RWPE2 (cell line): ENCODE measurements at regions not wholly inside any gene's neighbourhood (a gene's known extent, or its start where the extent isn't known, plus 50 kb on each side); places are given as distances from the start of the nearest gene placed in this dataset.

ENCODE experiments used
- ATAC-seq: fragments of 200-7000 bp; cut with Tn5 transposase; 3 replicates; pipeline ENCODE4 v1.9.1; 2021; ENCODE audit warnings: low read depth
- DNase-seq: peaks from one replicate; pipeline ENCODE4 v3.0.0-alpha.2; 2020; ENCODE audit warnings: low spot score
- H3K27ac ChIP-seq: fragments of 450-650 bp; 2 replicates; pipeline ENCODE4 v1.5.1; 2017; ENCODE audit warnings: mild to moderate bottlenecking; ENCODE audit not compliant: poor library complexity, severe bottlenecking
- H3K27me3 ChIP-seq: fragments of 250-450 bp; sonication (Bioruptor Pico); 2 replicates; pipeline ENCODE4 v1.5.1; 2021; ENCODE audit warnings: mild to moderate bottlenecking, moderate library complexity; ENCODE audit not compliant: insufficient read depth, poor library complexity, severe bottlenecking
- H3K36me3 ChIP-seq: fragments of 250-450 bp; sonication (Bioruptor Pico); 2 replicates; pipeline ENCODE4 v1.5.1; 2020; ENCODE audit warnings: low read depth, mild to moderate bottlenecking, moderate library complexity
- H3K4me1 ChIP-seq: fragments of 250-450 bp; sonication (Bioruptor Pico); 2 replicates; pipeline ENCODE4 v1.5.1; 2021; ENCODE audit warnings: mild to moderate bottlenecking, moderate library complexity; ENCODE audit not compliant: insufficient read depth, poor library complexity, severe bottlenecking
- H3K4me3 ChIP-seq: fragments of 250-450 bp; sonication (Bioruptor Pico); 2 replicates; pipeline ENCODE4 v1.5.1; 2021; ENCODE audit warnings: mild to moderate bottlenecking, moderate library complexity; ENCODE audit not compliant: severe bottlenecking
- H3K9me3 ChIP-seq: fragments of 250-450 bp; sonication (Bioruptor Pico); 2 replicates; pipeline ENCODE4 v1.5.1; 2021; ENCODE audit warnings: mild to moderate bottlenecking, moderate library complexity; ENCODE audit not compliant: severe bottlenecking
- CTCF ChIP-seq: fragments of 450-650 bp; IDR thresholded peaks from one replicate; pipeline ENCODE4 v1.5.1; 2017; ENCODE audit warnings: mild to moderate bottlenecking, moderate library complexity; ENCODE audit not compliant: poor library complexity, severe bottlenecking

GRCh38 chr11:114813189-114813718, 134.9 kb downstream of the NXPE2 start:
- Histone ChIP-seq H3K27me3 (no peaks in the 10 kb centered on the region), H3K36me3 (no peaks in the 10 kb centered on the region), H3K4me1 (no peaks in the 10 kb centered on the region), H3K9me3 (no peaks in the 10 kb centered on the region), H3K4me3 (no peak overlapping the region), H3K27ac (no peak overlapping the region)
- ATAC-seq (no peak), DNase-seq (no peak)
- no peak for TF ChIP-seq CTCF

- H3K27ac ChIP-seq, result no peak overlapping the region
- H3K4me3 ChIP-seq, result no peak overlapping the region
- H3K4me1 ChIP-seq, result no peaks in the 10 kb centered on the region
- ATAC-seq (no peak), DNase-seq (no peak)
- no peak for TF ChIP-seq CTCF
- H3K27me3 ChIP-seq, result no peaks in the 10 kb centered on the region
- H3K36me3 ChIP-seq, result no peaks in the 10 kb centered on the region
- no peaks in the 10 kb centered on the region for H3K9me3 ChIP-seq
These were observed 136.8 kb downstream of the NXPE2 start for GRCh38 chr11:114815176-114815575.

GRCh38 chr11:114815761-114816160, 137.4 kb downstream of the NXPE2 start:
- H3K27ac ChIP-seq, result no peak overlapping the region
- no peak overlapping the region for H3K4me3 ChIP-seq
- H3K27me3 ChIP-seq, result no peaks in the 10 kb centered on the region
- H3K9me3 ChIP-seq, result no peaks in the 10 kb centered on the region
- DNase-seq (no peak), ATAC-seq (no peak)
- H3K4me1 ChIP-seq, result no peaks in the 10 kb centered on the region
- H3K36me3 ChIP-seq, result no peaks in the 10 kb centered on the region
- no peak for TF ChIP-seq CTCF

- DNase-seq (no peak), ATAC-seq (no peak)
- H3K36me3 ChIP-seq, result no peaks in the 10 kb centered on the region
- no peaks in the 10 kb centered on the region for H3K4me1 ChIP-seq
- H3K4me3 ChIP-seq, result no peak overlapping the region
- TF ChIP-seq CTCF, result no peak
- no peaks in the 10 kb centered on the region for H3K9me3 ChIP-seq
- H3K27me3 ChIP-seq, result no peaks in the 10 kb centered on the region
- no peak overlapping the region for H3K27ac ChIP-seq
These were observed 138.5 kb downstream of the NXPE2 start for GRCh38 chr11:114816791-114817190.

GRCh38 chr11:114818382-114818781, 140.1 kb downstream of the NXPE2 start:
- TF ChIP-seq CTCF, result no peak
- no peaks in the 10 kb centered on the region for H3K4me1 ChIP-seq
- H3K4me3 ChIP-seq, result no peak overlapping the region
- DNase-seq, result no peak
- H3K9me3 ChIP-seq, result no peaks in the 10 kb centered on the region
- no peaks in the 10 kb centered on the region for H3K27me3 ChIP-seq
- no peak for ATAC-seq
- H3K27ac ChIP-seq, result no peak overlapping the region
- no peaks in the 10 kb centered on the region for H3K36me3 ChIP-seq
